H1 (cell line): ENCODE measurements at regions not wholly inside any gene's neighbourhood (a gene's known extent, or its start where the extent isn't known, plus 50 kb on each side); places are given as distances from the start of the nearest gene placed in this dataset.

Experiments
- CTCF ChIA-PET: fragments of 300-600 bp; sonication (Branson Sonifier 250); formaldehyde crosslinking; loops from one replicate; lab custom pipeline; 2021; ENCODE audit not compliant: partially characterized antibody; lab: Charles Lee
- POLR2A ChIA-PET: fragments of 300-600 bp; sonication (Branson Sonifier 250); formaldehyde crosslinking; loops from one replicate; lab custom pipeline; 2021; ENCODE audit warnings: inconsistent platforms; ENCODE audit not compliant: partially characterized antibody; lab: Charles Lee
- DNase-seq, 2 experiments: peaks; one replicate each; pipeline versions ENCODE4 v3.0.0 to v3.0.0-alpha.2; 2010 to 2022; ENCODE audit warnings: low spot score in 2 of 2, low read depth in 1 of 2, mixed read lengths in 1 of 2
- FAIRE-seq: peaks from 2 replicates; lab custom pipeline; 2011; peaks lifted over from hg19 to GRCh38; lab: Jason Lieb, UNC
- H2AFZ ChIP-seq: 2 replicates; pipeline ENCODE4 v1.8.1; 2012; ENCODE audit warnings: low read length, inconsistent platforms
- H2AK5ac ChIP-seq: 2 replicates; pipeline ENCODE4 v1.6.1; 2013; ENCODE audit warnings: low read depth, low read length
- H2BK120ac ChIP-seq: replicated peaks from 2 replicates; pipeline ENCODE3; 2013; ENCODE audit warnings: low read depth, low read length, inconsistent platforms
- H2BK12ac ChIP-seq: 2 replicates; pipeline ENCODE4 v1.6.1; 2013; ENCODE audit warnings: low read depth, low read length
- H2BK15ac ChIP-seq: 2 replicates; pipeline ENCODE4 v1.6.1; 2013; ENCODE audit warnings: low read length
- H2BK20ac ChIP-seq: 2 replicates; pipeline ENCODE4 v1.6.1; 2013; ENCODE audit warnings: low read length
- H2BK5ac ChIP-seq: 2 replicates; pipeline ENCODE4 v1.6.1; 2013; ENCODE audit warnings: low read depth, low read length
- H3K14ac ChIP-seq: 2 replicates; pipeline ENCODE4 v1.6.1; 2013; ENCODE audit warnings: inconsistent platforms; ENCODE audit not compliant: insufficient read length
- H3K18ac ChIP-seq: 2 replicates; pipeline ENCODE4 v1.6.1; 2013; ENCODE audit warnings: low read length; ENCODE audit errors: extremely low read depth
- H3K23ac ChIP-seq: 2 replicates; pipeline ENCODE4 v1.6.1; 2013; ENCODE audit warnings: inconsistent platforms; ENCODE audit not compliant: insufficient read length
- H3K23me2 ChIP-seq: 2 replicates; pipeline ENCODE4 v1.6.1; 2013; ENCODE audit warnings: low read depth, low read length
- H3K27ac ChIP-seq: 2 replicates; pipeline ENCODE4 v1.6.1; 2011; ENCODE audit warnings: low read depth, low read length, inconsistent platforms
- H3K27me3 ChIP-seq, 4 experiments: replicated peaks in 1 of 4; 1 replicate in 1 of 4; 2 replicates in 3 of 4; pipeline versions ENCODE4 v1.6.1 to v1.8.1; 2011 to 2013; ENCODE audit warnings: low read length in 3 of 4, mild to moderate bottlenecking in 3 of 4, inconsistent platforms in 2 of 4, mixed read lengths in 2 of 4, moderate library complexity in 1 of 4; ENCODE audit not compliant: control insufficient read depth in 3 of 4, insufficient read depth in 3 of 4; ENCODE audit errors: extremely low read depth in 1 of 4
- H3K36me3 ChIP-seq, 4 experiments: 2 replicates each; pipeline versions ENCODE4 v1.6.1 to v1.8.1; 2011 to 2013; ENCODE audit warnings: mild to moderate bottlenecking in 4 of 4, low read length in 3 of 4, moderate library complexity in 2 of 4, control low read depth in 1 of 4, inconsistent platforms in 1 of 4; ENCODE audit not compliant: insufficient read depth in 4 of 4, control insufficient read depth in 2 of 4
- H3K4ac ChIP-seq: replicated peaks from 2 replicates; pipeline ENCODE3; 2013; ENCODE audit warnings: low read length, low read depth, mixed read lengths, inconsistent platforms; ENCODE audit not compliant: insufficient read length
- H3K4me1 ChIP-seq, 4 experiments: replicated peaks in 1 of 4; 1 replicate in 1 of 4; 2 replicates in 3 of 4; pipeline versions ENCODE4 v1.6.1 to v1.8.1; 2011 to 2013; ENCODE audit warnings: low read length in 3 of 4, inconsistent platforms in 2 of 4, mixed read lengths in 1 of 4; ENCODE audit not compliant: insufficient read depth in 4 of 4, control insufficient read depth in 3 of 4
- H3K4me2 ChIP-seq, 2 experiments: 2 replicates each; pipeline versions ENCODE4 v1.6.1 to v1.8.1; 2011 to 2013; ENCODE audit warnings: low read depth in 2 of 2, low read length in 2 of 2, control low read depth in 1 of 2, inconsistent platforms in 1 of 2, mild to moderate bottlenecking in 1 of 2; ENCODE audit not compliant: insufficient read depth in 1 of 2
- H3K4me3 ChIP-seq, 4 experiments: fragments of 200-600, 300-600 bp in 1 of 4; sonication (generic), shearing (Covaris generic), sonication (Bioruptor Twin) in 1 of 4; 2 replicates each; pipeline versions ENCODE4 v1.5.1 to v1.8.1; 2011 to 2016; ENCODE audit warnings: low read length in 4 of 4, low read depth in 3 of 4, control low read depth in 2 of 4, inconsistent platforms in 2 of 4, mild to moderate bottlenecking in 2 of 4, mixed read lengths in 1 of 4, moderate library complexity in 1 of 4; ENCODE audit not compliant: insufficient read depth in 2 of 4; ENCODE audit errors: extremely low read depth in 1 of 4
- H3K56ac ChIP-seq: replicated peaks from 2 replicates; pipeline ENCODE3; 2013; ENCODE audit warnings: low read depth, mild to moderate bottlenecking, mixed read lengths, low read length, inconsistent platforms; ENCODE audit not compliant: insufficient read length
- H3K79me1 ChIP-seq: 2 replicates; pipeline ENCODE4 v1.6.1; 2013; ENCODE audit warnings: low read depth, low read length, control low read depth
- H3K79me2 ChIP-seq, 2 experiments: 2 replicates each; pipeline versions ENCODE4 v1.6.1 to v1.8.1; 2012 to 2013; ENCODE audit warnings: low read length in 2 of 2, mild to moderate bottlenecking in 2 of 2, inconsistent platforms in 1 of 2; ENCODE audit not compliant: insufficient read depth in 2 of 2, control insufficient read depth in 1 of 2
- H3K9ac ChIP-seq, 4 experiments: replicated peaks in 1 of 4; 1 replicate in 1 of 4; 2 replicates in 3 of 4; pipeline versions ENCODE4 v1.6.1 to v1.8.1; 2011 to 2013; ENCODE audit warnings: low read depth in 3 of 4, low read length in 3 of 4, control low read depth in 2 of 4, mild to moderate bottlenecking in 2 of 4, moderate library complexity in 2 of 4, inconsistent platforms in 1 of 4; ENCODE audit errors: extremely low read depth in 1 of 4
- H3K9me3 ChIP-seq, 2 experiments: 2 replicates each; pipeline versions ENCODE4 v1.6.1 to v1.8.1; 2012 to 2013; ENCODE audit warnings: mild to moderate bottlenecking in 2 of 2, moderate library complexity in 2 of 2, control low read depth in 1 of 2, inconsistent platforms in 1 of 2, low read depth in 1 of 2, low read length in 1 of 2, mixed read lengths in 1 of 2; ENCODE audit not compliant: insufficient read depth in 2 of 2
- H4K20me1 ChIP-seq, 2 experiments: replicated peaks in 1 of 2; 2 replicates each; pipeline versions ENCODE3 to v1.8.1; 2011 to 2013; ENCODE audit warnings: inconsistent platforms in 2 of 2, low read length in 2 of 2, mild to moderate bottlenecking in 1 of 2; ENCODE audit not compliant: insufficient read depth in 2 of 2, control insufficient read depth in 1 of 2
- H4K5ac ChIP-seq: 2 replicates; pipeline ENCODE4 v1.6.1; 2013; ENCODE audit warnings: low read length, low read depth, mixed read lengths, inconsistent platforms; ENCODE audit not compliant: insufficient read length
- H4K8ac ChIP-seq: 2 replicates; pipeline ENCODE4 v1.8.0; 2013; ENCODE audit warnings: mild to moderate bottlenecking, moderate library complexity, low read length, inconsistent platforms; ENCODE audit not compliant: insufficient read depth; ENCODE audit errors: extremely low read depth
- H4K91ac ChIP-seq: replicated peaks from 2 replicates; pipeline ENCODE3; 2013; ENCODE audit warnings: low read length, mixed read lengths, inconsistent platforms; ENCODE audit not compliant: insufficient read length
- ASH2L ChIP-seq: fragments of 200-600, 300-600 bp; sonication (generic); IDR thresholded peaks from one replicate; pipeline ENCODE4 v1.7.1; 2017; ENCODE audit warnings: low read length
- CHD2 ChIP-seq: IDR thresholded peaks from 2 replicates; pipeline ENCODE4 v1.6.1; 2012; ENCODE audit warnings: low read length, improper control_type of control experiment
- JUN ChIP-seq: IDR thresholded peaks from 2 replicates; pipeline ENCODE4 v1.6.1; 2011; ENCODE audit warnings: low read depth, mild to moderate bottlenecking, improper control_type of control experiment, low read length
- KDM5A ChIP-seq: fragments of 200-600 bp; IDR thresholded peaks from 2 replicates; pipeline ENCODE4 v1.7.1; 2012; ENCODE audit warnings: mild to moderate bottlenecking, low read length, inconsistent platforms, mixed read lengths
- MAX ChIP-seq: IDR thresholded peaks from 2 replicates; pipeline ENCODE4 v1.6.1; 2012; ENCODE audit warnings: inconsistent platforms
- POLR2AphosphoS5 ChIP-seq: IDR thresholded peaks from 2 replicates; pipeline ENCODE4 v1.6.1; 2011; ENCODE audit warnings: low read depth, low read length
- RAD21 ChIP-seq, 2 experiments: IDR thresholded peaks in 1 of 2; conservative IDR thresholded peaks in 1 of 2; 2 replicates each; pipeline ENCODE4 v1.6.1; 2011; ENCODE audit warnings: low read depth in 2 of 2, low read length in 2 of 2, improper control_type of control experiment in 1 of 2, inconsistent platforms in 1 of 2, mild to moderate bottlenecking in 1 of 2, moderate library complexity in 1 of 2
- SIX5 ChIP-seq: IDR thresholded peaks from 2 replicates; pipeline ENCODE4 v1.6.1; 2011; ENCODE audit warnings: mild to moderate bottlenecking, low read depth, low read length
- SP1 ChIP-seq: IDR thresholded peaks from 2 replicates; pipeline ENCODE4 v1.6.1; 2011; ENCODE audit warnings: low read depth, low read length
- SP4 ChIP-seq: IDR thresholded peaks from 2 replicates; pipeline ENCODE4 v1.6.1; 2012; ENCODE audit warnings: low read length, inconsistent platforms
- TBP ChIP-seq: IDR thresholded peaks from 2 replicates; pipeline ENCODE4 v1.6.1; 2011; ENCODE audit warnings: low read depth, low read length, improper control_type of control experiment
- TEAD4 ChIP-seq: IDR thresholded peaks from 2 replicates; pipeline ENCODE4 v1.6.1; 2012; ENCODE audit warnings: low read depth, low read length, inconsistent platforms, mixed read lengths
- YY1 ChIP-seq: IDR thresholded peaks from 2 replicates; pipeline ENCODE4 v1.6.1; 2011; ENCODE audit warnings: low read depth, mild to moderate bottlenecking, low read length
- WGBS, 2 experiments: shearing (Covaris generic) in 1 of 2; methylation state at CpG; one replicate each; pipeline versions ENCODE4 v1.1.6 to v1.1.7; 2013 to 2015; ENCODE audit warnings: low lambda C conversion rate in 2 of 2, mixed read lengths in 2 of 2, inconsistent platforms in 1 of 2, low coverage in 1 of 2, missing lambda C conversion rate in 1 of 2; ENCODE audit not compliant: insufficient replicate concordance in 2 of 2, insufficient coverage in 1 of 2, insufficient read length in 1 of 2; ENCODE audit errors: extremely low coverage in 1 of 2, missing lambda C conversion rate in 1 of 2; 5-methylcytosine and 5-hydroxymethylcytosine counted together
- TF ChIP-seq, protein P1 (sequence below), 3 experiments: IDR thresholded peaks; 1 replicate in 2 of 3; 2 replicates in 1 of 3; pipeline versions ENCODE4 v1.5.1 to v1.6.1; 2011; ENCODE audit warnings: low read length in 3 of 3, mild to moderate bottlenecking in 3 of 3, inconsistent platforms in 2 of 3, low read depth in 1 of 3, moderate library complexity in 1 of 3; ENCODE audit not compliant: insufficient read depth in 1 of 3; ENCODE audit errors: control extremely low read depth in 1 of 3

DNA sequence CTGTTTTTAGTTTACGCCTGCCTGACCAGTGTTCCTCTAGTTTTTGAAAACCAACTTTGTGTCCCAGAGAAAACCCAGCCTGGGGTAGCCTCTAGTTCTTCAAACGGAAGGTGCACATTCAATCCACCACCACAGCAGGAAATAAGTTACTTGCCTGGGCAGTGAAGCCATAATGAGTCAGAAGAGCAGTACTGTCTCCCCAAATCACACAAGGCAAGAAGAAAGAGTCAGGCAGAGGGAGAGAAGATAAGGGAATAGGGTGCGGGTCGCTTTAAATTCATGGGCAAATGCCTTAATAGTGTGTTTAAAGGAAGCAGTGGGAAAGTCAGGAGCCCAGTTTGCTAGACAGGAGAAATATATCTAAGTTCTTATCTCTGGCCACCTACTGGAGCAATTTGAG, 333.8 kb upstream of the GRIA3 start:
- TF ChIP-seq SIX5 = no peak
- TF ChIP-seq, protein P1, sequence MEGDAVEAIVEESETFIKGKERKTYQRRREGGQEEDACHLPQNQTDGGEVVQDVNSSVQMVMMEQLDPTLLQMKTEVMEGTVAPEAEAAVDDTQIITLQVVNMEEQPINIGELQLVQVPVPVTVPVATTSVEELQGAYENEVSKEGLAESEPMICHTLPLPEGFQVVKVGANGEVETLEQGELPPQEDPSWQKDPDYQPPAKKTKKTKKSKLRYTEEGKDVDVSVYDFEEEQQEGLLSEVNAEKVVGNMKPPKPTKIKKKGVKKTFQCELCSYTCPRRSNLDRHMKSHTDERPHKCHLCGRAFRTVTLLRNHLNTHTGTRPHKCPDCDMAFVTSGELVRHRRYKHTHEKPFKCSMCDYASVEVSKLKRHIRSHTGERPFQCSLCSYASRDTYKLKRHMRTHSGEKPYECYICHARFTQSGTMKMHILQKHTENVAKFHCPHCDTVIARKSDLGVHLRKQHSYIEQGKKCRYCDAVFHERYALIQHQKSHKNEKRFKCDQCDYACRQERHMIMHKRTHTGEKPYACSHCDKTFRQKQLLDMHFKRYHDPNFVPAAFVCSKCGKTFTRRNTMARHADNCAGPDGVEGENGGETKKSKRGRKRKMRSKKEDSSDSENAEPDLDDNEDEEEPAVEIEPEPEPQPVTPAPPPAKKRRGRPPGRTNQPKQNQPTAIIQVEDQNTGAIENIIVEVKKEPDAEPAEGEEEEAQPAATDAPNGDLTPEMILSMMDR (IDR thresholded peaks at IDR 0.05; ENCODE audit: control extremely low read depth in 1 of 3, insufficient read depth in 1 of 3, low read depth in 1 of 3, low read length in 3 of 3) = no peak
- no peak for TF ChIP-seq TEAD4
- TF ChIP-seq YY1 = no peak
- TF ChIP-seq TBP = no peak
- no peak for TF ChIP-seq KDM5A
- TF ChIP-seq MAX = no peak
- TF ChIP-seq SP1 = no peak
- TF ChIP-seq SP4 = no peak
- TF ChIP-seq JUN = no peak
- no peak for TF ChIP-seq ASH2L
- TF ChIP-seq RAD21 (IDR thresholded peaks at IDR 0.05 in 1 of 2, conservative IDR thresholded peaks at IDR 0.05 in 1 of 2; ENCODE audit: low read depth in 2 of 2, low read length in 2 of 2) = no peak
- TF ChIP-seq POLR2AphosphoS5 = no peak
- no peak for TF ChIP-seq CHD2
- H4K91ac ChIP-seq = no peak overlapping the region
- H2AK5ac ChIP-seq = no peak overlapping the region
- no peak overlapping the region for H3K56ac ChIP-seq
- no peak overlapping the region for H2BK120ac ChIP-seq
- H3K4me3 ChIP-seq = no peak overlapping the region
- H3K27ac ChIP-seq = no peak overlapping the region
- H3K9ac ChIP-seq = no peak overlapping the region
- POLR2A ChIA-PET = no interaction called here
- H2AFZ ChIP-seq = no peak overlapping the region
- WGBS, 2 experiments = 100% methylated on average over 4 of the region's 4 CpGs; no CpG with 5 or more reads in 1 of the 2 experiments
- H3K4ac ChIP-seq = no peak overlapping the region
- DNase-seq = no peak
- no peak overlapping the region for H4K8ac ChIP-seq
- FAIRE-seq = no peak
- no peak overlapping the region for H2BK5ac ChIP-seq
- H2BK15ac ChIP-seq = no peak overlapping the region
- H3K4me1 ChIP-seq = no peaks in the 10 kb centered on the region
- H3K79me1 ChIP-seq = no peaks in the 10 kb centered on the region
- CTCF ChIA-PET = no interaction called here
- H3K23me2 ChIP-seq = no peaks in the 10 kb centered on the region
- H4K5ac ChIP-seq = no peak overlapping the region
- H4K20me1 ChIP-seq = no peaks in the 10 kb centered on the region
- no peak overlapping the region for H2BK20ac ChIP-seq
- H3K79me2 ChIP-seq = no peaks in the 10 kb centered on the region
- H3K9me3 ChIP-seq = no peaks in the 10 kb centered on the region
- no peak overlapping the region for H3K14ac ChIP-seq
- H3K4me2 ChIP-seq = no peak overlapping the region
- no peaks in the 10 kb centered on the region for H3K36me3 ChIP-seq
- no peaks in the 10 kb centered on the region for H3K27me3 ChIP-seq
- no peak overlapping the region for H3K23ac ChIP-seq
- no peak overlapping the region for H2BK12ac ChIP-seq
- no peak overlapping the region for H3K18ac ChIP-seq
